ENCODE measurements at regions not wholly inside any gene's neighbourhood (a gene's known extent, or its start where the extent isn't known, plus 50 kb on each side); places are given as distances from the start of the nearest gene placed in this dataset.
"Not testable (repeated sequence)": the region's sequence is repeated elsewhere in the genome, so short reads cannot be mapped to it uniquely, and the experiment has no call there.

GRCh38 chr2:91559269-91559668, 2867.8 kb downstream of the RPIA start:
- WGBS (ENCODE audit: extremely low coverage, insufficient coverage, low lambda C conversion rate) = no CpG with 5 or more reads among the region's 1 CpG
- H3K4me3 ChIP-seq (ENCODE audit: low read length); H3K27ac ChIP-seq (ENCODE audit: low read depth, low read length): not testable (repeated sequence)

GRCh38 chr2:91559886-91560614, 2868.6 kb downstream of the RPIA start:
- H3K23ac ChIP-seq (ENCODE audit: low read length); H3K4me2 ChIP-seq (ENCODE audit: low read length); H3K79me1 ChIP-seq (ENCODE audit: low read length); H3K36me3 ChIP-seq (ENCODE audit: control insufficient read depth, insufficient read depth, low read length); H3K27me3 ChIP-seq (ENCODE audit: insufficient read depth, low read length, poor library complexity); H4K8ac ChIP-seq (ENCODE audit: low read depth, low read length); H2AK5ac ChIP-seq (ENCODE audit: low read length); H3K4ac ChIP-seq (ENCODE audit: low read depth, low read length); H3K56ac ChIP-seq (ENCODE audit: low read length); H3K9ac ChIP-seq (ENCODE audit: low read length); H2BK15ac ChIP-seq (replicated peaks; ENCODE audit: low read depth); H3K79me2 ChIP-seq (ENCODE audit: control insufficient read depth, insufficient read depth, low read length); H2BK5ac ChIP-seq (ENCODE audit: low read length); H4K5ac ChIP-seq (ENCODE audit: low read length); H2BK120ac ChIP-seq (ENCODE audit: low read depth, low read length); DNase-seq; H3K4me1 ChIP-seq (ENCODE audit: control insufficient read depth, low read depth, low read length); H3K18ac ChIP-seq (ENCODE audit: low read length); H3K27ac ChIP-seq (ENCODE audit: low read depth, low read length); H3K4me3 ChIP-seq (ENCODE audit: low read length): not testable (repeated sequence)

More at GRCh38 chr2:91559269-91559668, 2867.8 kb downstream of the RPIA start:
- not testable (repeated sequence) for H2BK120ac ChIP-seq (ENCODE audit: low read depth, low read length); H3K4me2 ChIP-seq (ENCODE audit: low read length); DNase-seq; H2AK5ac ChIP-seq (ENCODE audit: low read length); H3K36me3 ChIP-seq (ENCODE audit: control insufficient read depth, insufficient read depth, low read length); H3K27me3 ChIP-seq (ENCODE audit: insufficient read depth, low read length, poor library complexity); H3K79me1 ChIP-seq (ENCODE audit: low read length); H3K56ac ChIP-seq (ENCODE audit: low read length); H3K4ac ChIP-seq (ENCODE audit: low read depth, low read length); H3K9ac ChIP-seq (ENCODE audit: low read length); H4K5ac ChIP-seq (ENCODE audit: low read length); H4K8ac ChIP-seq (ENCODE audit: low read depth, low read length); H3K4me1 ChIP-seq (ENCODE audit: control insufficient read depth, low read depth, low read length); H3K23ac ChIP-seq (ENCODE audit: low read length); H3K18ac ChIP-seq (ENCODE audit: low read length); H2BK5ac ChIP-seq (ENCODE audit: low read length); H3K79me2 ChIP-seq (ENCODE audit: control insufficient read depth, insufficient read depth, low read length); H2BK15ac ChIP-seq (replicated peaks; ENCODE audit: low read depth)

- H3K18ac ChIP-seq (ENCODE audit: low read length); H3K4me3 ChIP-seq (ENCODE audit: low read length); H3K27ac ChIP-seq (ENCODE audit: low read depth, low read length); H2BK5ac ChIP-seq (ENCODE audit: low read length); H3K79me1 ChIP-seq (ENCODE audit: low read length); H3K23ac ChIP-seq (ENCODE audit: low read length); H2AK5ac ChIP-seq (ENCODE audit: low read length); H4K8ac ChIP-seq (ENCODE audit: low read depth, low read length); H3K27me3 ChIP-seq (ENCODE audit: insufficient read depth, low read length, poor library complexity); H3K56ac ChIP-seq (ENCODE audit: low read length); H2BK15ac ChIP-seq (replicated peaks; ENCODE audit: low read depth); H2BK120ac ChIP-seq (ENCODE audit: low read depth, low read length); H3K4me2 ChIP-seq (ENCODE audit: low read length); H3K36me3 ChIP-seq (ENCODE audit: control insufficient read depth, insufficient read depth, low read length); H3K4me1 ChIP-seq (ENCODE audit: control insufficient read depth, low read depth, low read length); DNase-seq; H3K79me2 ChIP-seq (ENCODE audit: control insufficient read depth, insufficient read depth, low read length); H3K4ac ChIP-seq (ENCODE audit: low read depth, low read length); H4K5ac ChIP-seq (ENCODE audit: low read length); H3K9ac ChIP-seq (ENCODE audit: low read length): not testable (repeated sequence)
- WGBS (ENCODE audit: extremely low coverage, insufficient coverage, low lambda C conversion rate) = no CpG with 5 or more reads among the region's 2 CpGs
Observed at GRCh38 chr2:91562184-91562583, 2870.7 kb downstream of the RPIA start.

- H3K4me2 ChIP-seq (ENCODE audit: low read length); H3K36me3 ChIP-seq (ENCODE audit: control insufficient read depth, insufficient read depth, low read length); H3K56ac ChIP-seq (ENCODE audit: low read length); H3K79me1 ChIP-seq (ENCODE audit: low read length); H2BK15ac ChIP-seq (replicated peaks; ENCODE audit: low read depth); H4K8ac ChIP-seq (ENCODE audit: low read depth, low read length); H2AK5ac ChIP-seq (ENCODE audit: low read length); H3K18ac ChIP-seq (ENCODE audit: low read length); H4K5ac ChIP-seq (ENCODE audit: low read length); H3K4ac ChIP-seq (ENCODE audit: low read depth, low read length); H3K27me3 ChIP-seq (ENCODE audit: insufficient read depth, low read length, poor library complexity); H2BK120ac ChIP-seq (ENCODE audit: low read depth, low read length); H3K23ac ChIP-seq (ENCODE audit: low read length); DNase-seq; H2BK5ac ChIP-seq (ENCODE audit: low read length); H3K79me2 ChIP-seq (ENCODE audit: control insufficient read depth, insufficient read depth, low read length); H3K27ac ChIP-seq (ENCODE audit: low read depth, low read length); H3K4me1 ChIP-seq (ENCODE audit: control insufficient read depth, low read depth, low read length); H3K4me3 ChIP-seq (ENCODE audit: low read length); H3K9ac ChIP-seq (ENCODE audit: low read length): not testable (repeated sequence)
- WGBS (ENCODE audit: extremely low coverage, insufficient coverage, low lambda C conversion rate) = no CpG with 5 or more reads among the region's 3 CpGs
Observed at GRCh38 chr2:91564700-91565099, 2873.2 kb downstream of the RPIA start.

- not testable (repeated sequence) for H4K5ac ChIP-seq (ENCODE audit: low read length); H3K36me3 ChIP-seq (ENCODE audit: control insufficient read depth, insufficient read depth, low read length); H3K4me1 ChIP-seq (ENCODE audit: control insufficient read depth, low read depth, low read length); H3K79me1 ChIP-seq (ENCODE audit: low read length); H2BK5ac ChIP-seq (ENCODE audit: low read length); H3K56ac ChIP-seq (ENCODE audit: low read length); H2BK15ac ChIP-seq (replicated peaks; ENCODE audit: low read depth); H3K9ac ChIP-seq (ENCODE audit: low read length); H2AK5ac ChIP-seq (ENCODE audit: low read length); H3K4ac ChIP-seq (ENCODE audit: low read depth, low read length); H3K23ac ChIP-seq (ENCODE audit: low read length); H3K4me2 ChIP-seq (ENCODE audit: low read length); H4K8ac ChIP-seq (ENCODE audit: low read depth, low read length); H3K18ac ChIP-seq (ENCODE audit: low read length); H3K79me2 ChIP-seq (ENCODE audit: control insufficient read depth, insufficient read depth, low read length); H2BK120ac ChIP-seq (ENCODE audit: low read depth, low read length); DNase-seq; H3K4me3 ChIP-seq (ENCODE audit: low read length); H3K27me3 ChIP-seq (ENCODE audit: insufficient read depth, low read length, poor library complexity); H3K27ac ChIP-seq (ENCODE audit: low read depth, low read length)
- no CpG with 5 or more reads among the region's 7 CpGs for WGBS (ENCODE audit: extremely low coverage, insufficient coverage, low lambda C conversion rate)
Observed at GRCh38 chr2:91565689-91566430, 2874.4 kb downstream of the RPIA start.
